Fibroblast of upper back skin (primary cell): ENCODE measurements at regions not wholly inside any gene's neighbourhood (a gene's known extent, or its start where the extent isn't known, plus 50 kb on each side); places are given as distances from the start of the nearest gene placed in this dataset.

Experiments
- DNase-seq: peaks from one replicate; pipeline ENCODE4 v3.0.0-alpha.2; 2013

DNA sequence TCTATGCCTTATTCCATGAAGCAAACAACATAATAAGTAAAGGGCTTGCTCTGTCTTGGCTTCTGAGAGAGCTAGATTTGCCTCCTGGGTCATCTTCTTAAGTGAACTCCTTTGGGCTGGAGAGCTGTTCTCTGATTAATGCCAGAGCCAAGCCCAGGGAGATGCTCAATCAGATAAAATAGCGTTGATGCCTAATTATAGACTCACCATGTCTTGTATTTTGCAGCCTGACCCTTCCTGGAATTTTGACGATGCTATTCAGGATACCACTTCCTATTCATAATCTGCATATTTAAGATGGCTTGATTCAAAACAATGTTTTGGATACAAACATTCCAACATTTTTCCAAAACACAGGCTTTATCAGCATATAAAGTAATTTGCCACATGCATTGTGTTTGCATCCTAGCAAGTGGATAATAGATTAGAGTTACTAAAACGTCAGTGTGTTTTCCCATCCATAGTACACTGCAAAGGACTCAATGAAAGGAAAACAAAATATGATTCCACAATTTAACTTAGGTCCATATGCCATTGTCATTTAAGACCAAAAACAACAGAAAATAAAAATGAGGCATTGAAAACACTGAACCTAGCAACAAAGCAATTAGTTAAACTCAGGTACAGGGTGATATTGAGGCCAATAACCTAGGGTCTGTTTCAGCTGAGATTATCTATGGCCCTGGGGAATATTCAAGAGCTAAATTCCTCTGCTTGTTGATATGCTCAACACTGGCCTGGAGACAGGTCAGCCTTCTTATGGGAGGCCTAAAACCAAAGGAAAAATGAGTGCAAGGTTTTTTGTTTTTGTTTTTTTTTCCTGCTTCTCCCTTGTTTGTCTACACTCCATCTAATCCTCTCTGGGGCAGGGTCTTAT, 184.2 kb upstream of the FOXN3 start:
- DNase-seq: peak; percentile 53

DNA sequence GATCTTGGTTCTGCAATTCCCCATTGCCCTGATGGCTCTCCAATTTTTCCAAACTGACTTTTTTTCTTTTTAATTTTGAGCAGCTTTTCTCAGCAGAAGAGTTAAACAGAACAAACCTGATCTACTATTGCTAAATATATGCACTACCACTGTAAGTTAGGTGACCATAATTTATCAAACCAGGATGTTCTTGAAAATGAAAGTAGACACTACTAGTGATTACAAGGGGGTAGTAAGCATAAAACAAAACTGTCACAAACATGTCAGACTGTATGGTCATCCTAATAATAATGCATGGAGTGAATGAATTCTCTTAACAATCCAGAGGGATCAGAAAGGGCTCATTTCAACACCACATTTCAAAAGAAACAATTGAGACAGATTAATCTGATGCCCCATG, 183.0 kb upstream of the FOXN3 start:
- no peak for DNase-seq

DNA sequence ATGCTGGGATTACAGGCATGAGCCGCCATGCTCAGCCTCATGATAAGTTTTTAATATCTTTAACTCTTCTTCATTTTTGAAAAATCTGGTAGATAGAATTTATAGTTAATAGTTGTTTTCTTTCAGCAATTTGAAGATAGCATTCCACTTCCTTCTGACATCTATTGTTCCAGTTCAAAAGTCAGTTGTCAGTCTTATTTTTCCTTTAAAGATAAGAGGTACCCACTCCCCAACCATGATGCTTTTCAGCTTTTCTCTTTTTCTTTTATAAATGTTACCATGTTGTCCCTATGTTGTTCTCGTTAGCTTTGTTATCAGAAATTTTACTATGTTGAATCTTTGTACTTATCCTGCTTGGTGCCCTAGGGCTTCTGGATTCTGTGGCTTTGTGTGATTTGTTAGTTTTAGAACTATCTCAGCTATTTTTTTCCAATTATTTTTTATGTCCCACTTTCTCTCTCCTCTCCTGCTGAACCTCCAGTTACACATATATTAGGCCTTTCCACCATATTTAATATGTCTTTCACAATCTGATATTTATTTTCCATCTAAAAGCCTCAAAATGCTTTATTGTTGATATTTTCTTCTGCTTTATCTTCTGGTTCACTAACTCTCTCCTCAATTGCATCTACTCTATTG, 181.6 kb upstream of the FOXN3 start:
- DNase-seq: peak; percentile 28

DNA sequence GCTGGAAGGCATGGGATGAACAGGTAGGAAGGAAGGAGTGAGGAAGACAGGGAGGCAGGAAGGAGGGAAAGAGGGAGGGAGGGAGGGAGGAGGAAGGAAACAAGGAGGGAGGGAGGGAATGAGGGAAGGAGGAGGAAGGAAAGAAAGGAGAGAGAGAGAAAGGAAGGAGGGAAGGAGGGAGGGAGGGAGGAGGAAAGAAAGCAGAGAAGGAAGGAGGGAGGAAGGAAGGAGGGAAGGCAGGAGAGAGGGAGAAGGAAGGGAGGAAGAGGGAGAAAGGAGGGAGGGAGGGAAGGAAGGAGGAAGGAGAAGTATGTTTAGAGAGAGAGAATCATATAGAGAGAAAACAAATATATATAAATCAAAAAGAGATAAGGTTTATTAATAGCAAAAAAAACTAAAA, 175.9 kb upstream of the FOXN3 start:
- DNase-seq: no peak

DNA sequence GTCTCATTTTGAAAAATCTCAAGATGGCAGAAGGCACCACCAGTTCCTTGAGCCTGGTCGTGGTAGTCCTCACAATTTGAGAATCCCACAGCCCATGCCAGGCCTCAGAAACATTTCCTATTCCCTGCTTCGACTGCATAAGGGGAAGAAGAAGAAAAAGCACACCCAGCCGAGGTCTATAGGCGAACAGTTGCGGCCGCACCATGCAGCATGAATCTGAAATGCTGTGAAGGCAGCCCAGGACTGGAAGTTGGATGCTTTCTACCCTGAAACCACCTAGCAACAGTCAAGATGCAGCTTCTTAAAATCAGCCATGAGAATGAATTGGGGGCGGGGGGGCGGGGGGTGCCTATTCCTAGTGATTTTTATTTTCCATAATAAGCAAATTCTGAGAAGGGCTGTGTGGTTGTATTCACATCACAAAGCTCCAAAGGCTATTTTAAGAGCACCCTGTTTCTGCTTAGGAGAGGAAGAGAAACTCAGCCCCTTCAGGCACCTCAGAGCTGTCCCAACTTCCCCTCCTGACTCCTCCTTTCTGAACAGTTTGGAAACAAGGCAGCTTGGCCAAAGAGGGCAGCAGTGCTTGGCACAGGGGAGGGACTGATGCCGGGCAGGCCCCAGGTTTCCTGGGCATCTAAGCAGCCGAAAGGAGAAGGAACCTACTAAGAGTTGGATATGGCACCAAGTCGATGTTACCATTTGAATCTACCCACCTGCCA, 172.5 kb upstream of the FOXN3 start:
- no peak for DNase-seq

DNA sequence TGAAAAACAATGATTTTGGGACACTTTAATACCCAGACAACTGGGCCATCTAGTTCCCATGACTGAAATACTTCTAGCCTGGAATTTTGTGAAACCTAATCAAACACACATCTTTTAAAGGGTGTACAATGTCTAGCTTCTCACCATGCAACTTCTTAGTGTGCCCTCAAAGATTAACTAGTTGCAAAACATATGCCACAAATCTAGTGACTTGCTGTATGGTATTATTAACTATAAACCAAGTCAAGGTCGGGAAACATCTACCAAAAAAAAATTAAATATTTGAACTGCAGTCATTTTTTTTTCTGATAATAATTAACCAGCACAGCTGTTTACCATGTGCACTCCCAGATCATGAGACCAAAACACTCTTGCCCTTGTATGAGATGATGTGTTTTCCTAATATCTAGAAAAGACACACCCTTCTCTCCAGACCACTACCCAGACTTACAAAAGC, 171.8 kb upstream of the FOXN3 start:
- no peak for DNase-seq

DNA sequence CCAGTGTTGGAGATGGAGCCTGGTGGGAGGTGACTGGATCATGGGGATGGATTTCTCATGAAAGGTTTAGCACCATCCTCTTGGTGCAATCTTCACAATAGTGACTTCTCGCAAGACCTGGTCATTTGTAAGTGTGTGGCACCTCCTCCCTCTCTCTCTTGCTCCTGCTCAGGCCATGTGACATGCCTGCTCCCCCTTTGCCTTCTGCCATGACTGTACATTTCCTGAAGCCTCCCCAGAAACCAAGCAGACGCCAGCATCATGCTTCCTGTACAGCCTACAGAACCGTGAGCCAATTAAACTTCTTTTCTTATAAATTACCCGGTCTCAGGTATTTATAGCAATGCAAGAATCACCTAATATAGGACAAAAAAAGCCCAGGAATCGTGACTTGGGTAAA, 171.0 kb upstream of the FOXN3 start:
- no peak for DNase-seq

DNA sequence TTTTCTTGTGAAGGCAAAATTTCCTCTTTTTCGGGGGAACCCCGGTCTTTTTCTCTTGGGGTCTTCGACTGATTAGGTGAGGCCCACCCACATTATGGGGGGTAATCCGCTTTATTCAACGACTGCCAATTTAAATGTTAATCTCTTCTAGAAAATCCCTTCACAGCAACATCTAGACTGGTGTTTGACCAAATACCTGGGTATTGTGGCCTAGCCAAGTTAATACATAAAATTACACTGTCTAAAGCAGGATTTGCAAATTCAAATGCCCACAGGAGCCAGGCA, 170.0 kb upstream of the FOXN3 start:
- DNase-seq: no peak

DNA sequence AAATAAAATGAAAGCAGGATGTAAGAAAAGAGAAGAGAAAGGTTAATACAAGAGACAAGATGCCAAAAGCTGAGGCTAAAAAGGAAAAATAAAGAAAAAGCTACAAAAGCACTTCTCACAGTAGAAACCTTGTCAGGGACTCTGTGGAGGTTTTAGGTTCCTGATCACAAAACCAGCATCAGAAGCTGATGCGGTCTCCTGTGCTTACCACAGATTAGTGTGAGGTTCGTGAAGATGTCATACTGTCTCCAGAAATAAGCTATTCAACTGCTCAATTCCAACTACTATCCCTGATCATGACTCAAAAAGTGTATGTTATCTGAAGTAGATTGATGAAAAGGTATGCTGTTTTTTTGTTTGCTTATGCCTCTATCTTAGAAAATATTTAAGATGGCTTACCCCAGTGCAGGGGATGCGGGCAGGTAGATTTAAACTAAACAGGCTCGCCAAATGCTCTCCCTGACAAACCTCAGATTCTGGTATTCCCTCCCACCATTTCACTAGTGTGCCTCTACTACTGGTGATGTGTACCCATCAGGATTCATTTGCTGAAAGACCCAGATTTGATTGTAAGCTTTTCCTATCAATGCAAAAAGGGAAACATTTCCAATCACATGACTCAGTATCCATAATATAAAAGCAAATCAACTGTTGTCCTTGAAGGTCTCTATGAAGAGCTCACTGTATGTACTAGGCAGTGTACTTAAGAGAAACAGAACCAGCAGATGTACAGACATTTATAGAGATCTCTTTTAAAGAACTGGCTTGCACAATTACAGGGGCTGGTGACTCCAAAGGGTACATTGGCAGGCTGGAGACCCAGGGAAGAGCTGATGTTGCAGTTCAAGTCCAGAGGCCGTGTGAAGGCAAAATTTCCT, 169.5 kb upstream of the FOXN3 start:
- no peak for DNase-seq

DNA sequence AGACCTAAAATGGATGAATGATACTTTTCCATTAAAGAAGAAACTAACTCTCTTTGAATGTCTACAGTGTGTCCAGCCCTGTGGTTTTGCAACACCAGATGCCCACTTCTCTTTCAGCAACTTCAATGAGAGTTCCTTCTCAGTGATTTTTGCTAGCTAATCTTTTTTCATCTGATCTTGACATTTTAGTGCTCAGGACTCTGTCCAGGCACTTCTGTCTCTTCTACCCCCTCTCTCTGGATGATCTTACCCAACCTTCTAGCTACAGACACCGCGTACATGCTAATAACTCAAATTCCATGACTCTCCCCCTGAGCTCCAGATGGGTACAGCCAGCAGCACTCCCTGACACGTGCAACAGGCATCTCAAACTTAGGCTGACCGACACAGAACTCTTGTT, 161.1 kb upstream of the FOXN3 start:
- peak; percentile 54 for DNase-seq

DNA sequence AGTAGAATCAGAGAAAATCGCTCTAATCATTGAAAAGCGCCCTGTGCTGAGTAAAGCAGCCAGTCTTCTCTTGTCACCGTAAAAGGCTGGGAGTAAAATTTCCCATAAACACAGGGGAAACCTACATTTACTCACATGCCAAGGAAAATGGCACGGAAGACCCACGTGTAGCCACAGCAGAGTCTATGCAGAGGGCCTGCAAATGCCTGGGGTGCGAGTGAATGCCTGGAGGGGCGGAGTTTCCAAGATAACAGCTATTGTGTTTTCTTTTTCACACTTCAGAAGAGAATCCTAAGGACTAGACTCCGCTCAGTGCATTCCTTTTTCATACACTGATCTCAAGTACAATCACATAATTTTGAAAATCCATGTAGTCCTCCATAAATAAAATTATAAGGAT, 159.9 kb upstream of the FOXN3 start:
- DNase-seq: no peak

DNA sequence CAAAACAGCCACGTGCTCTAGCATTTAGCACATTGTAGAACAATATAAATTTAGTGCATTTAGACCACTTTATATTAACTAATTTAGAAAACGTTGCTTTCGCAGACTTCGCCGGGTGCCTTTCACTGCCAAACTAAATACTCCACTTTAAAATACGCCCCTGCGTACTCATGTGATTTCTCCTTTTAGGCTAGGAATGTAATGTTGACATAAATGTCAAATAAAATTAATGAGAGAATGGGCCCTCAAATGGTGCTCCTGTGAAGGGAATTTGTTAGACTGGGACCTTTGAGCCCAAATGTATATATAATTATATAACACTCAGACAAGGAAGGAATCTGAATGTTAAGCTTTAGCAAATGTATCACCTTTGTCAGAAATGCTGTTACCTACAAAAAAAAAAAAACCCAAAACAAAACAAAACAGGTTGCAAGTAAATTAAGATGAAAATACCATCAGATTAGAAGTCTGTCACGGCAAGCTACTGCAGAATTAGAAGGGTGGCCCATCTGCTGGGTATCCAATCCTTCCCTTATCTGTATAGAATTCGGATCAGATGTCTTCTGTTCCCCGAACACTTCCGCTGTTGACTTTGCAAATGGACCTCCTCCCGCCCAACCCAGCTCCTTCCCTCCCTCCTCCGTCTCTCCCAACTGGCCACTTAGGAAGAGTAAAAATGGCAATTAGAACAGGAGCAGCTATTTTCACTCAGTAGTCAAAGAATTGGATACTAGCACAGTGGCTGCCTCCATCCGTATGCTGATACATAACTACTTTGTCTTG, 159.3 kb upstream of the FOXN3 start:
- no peak for DNase-seq

DNA sequence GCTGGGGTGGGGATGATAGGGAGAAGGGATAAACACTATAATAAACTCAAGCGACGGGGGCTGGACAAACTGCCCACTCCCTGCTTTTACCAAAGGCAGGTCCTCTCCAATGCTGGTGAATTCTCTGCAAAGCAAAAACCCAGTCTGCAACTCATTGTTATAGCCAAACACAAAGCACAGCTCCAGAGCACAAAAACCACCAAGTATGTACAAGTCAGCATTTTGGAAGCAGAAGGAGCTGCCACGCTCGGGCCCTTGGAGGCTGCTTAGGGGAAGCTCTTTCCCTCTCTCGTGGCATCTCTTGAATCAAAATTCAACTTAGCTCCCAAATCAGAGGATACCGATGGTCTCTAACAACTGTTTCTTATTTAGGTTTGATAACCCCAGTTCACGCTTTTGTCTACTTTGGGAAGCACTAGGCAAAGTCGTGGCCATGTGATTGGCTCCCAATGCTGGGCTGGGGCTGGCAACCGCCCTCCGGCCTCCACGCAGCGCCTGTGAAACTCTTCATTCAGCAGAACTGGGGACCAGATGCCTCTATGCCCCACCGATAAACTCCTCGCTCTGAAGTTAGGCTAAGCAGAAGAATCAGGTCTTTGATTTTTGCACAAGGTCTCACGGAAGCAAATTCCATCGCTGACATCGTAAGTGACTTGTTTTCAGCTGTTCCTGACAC, 158.5 kb upstream of the FOXN3 start:
- peak; percentile 18 for DNase-seq

DNA sequence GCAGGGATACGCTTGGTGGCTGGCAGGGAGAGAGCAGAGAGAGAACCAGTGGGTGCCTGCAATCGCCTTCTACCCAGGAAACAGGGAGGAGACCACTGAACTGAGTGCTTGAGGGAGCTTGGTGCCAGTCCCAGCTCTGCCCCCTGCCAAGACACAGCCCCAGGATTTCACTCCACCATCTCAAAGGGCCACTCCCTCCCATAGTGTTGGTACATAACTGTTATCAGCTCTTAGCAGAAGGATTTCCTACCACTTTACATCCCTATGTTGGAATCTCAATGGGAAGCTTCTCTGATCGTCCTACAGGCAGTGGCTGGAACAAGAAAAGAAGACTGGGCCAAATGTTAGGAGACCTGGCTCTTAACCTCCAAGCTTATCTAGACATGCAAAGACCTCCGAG, 157.4 kb upstream of the FOXN3 start:
- no peak for DNase-seq

DNA sequence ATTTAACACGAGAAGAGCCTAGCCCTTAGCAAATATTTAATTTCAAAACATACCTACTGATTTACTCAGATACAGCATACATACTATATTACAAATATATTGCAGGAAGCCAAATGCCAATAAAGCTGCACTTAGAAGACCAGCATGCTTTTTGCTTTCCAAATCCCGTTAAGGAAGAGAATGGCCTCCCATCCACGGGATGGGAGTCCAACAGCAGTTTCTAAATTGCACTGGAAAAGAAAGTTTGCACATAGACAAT, 156.3 kb upstream of the FOXN3 start:
- DNase-seq: no peak

DNA sequence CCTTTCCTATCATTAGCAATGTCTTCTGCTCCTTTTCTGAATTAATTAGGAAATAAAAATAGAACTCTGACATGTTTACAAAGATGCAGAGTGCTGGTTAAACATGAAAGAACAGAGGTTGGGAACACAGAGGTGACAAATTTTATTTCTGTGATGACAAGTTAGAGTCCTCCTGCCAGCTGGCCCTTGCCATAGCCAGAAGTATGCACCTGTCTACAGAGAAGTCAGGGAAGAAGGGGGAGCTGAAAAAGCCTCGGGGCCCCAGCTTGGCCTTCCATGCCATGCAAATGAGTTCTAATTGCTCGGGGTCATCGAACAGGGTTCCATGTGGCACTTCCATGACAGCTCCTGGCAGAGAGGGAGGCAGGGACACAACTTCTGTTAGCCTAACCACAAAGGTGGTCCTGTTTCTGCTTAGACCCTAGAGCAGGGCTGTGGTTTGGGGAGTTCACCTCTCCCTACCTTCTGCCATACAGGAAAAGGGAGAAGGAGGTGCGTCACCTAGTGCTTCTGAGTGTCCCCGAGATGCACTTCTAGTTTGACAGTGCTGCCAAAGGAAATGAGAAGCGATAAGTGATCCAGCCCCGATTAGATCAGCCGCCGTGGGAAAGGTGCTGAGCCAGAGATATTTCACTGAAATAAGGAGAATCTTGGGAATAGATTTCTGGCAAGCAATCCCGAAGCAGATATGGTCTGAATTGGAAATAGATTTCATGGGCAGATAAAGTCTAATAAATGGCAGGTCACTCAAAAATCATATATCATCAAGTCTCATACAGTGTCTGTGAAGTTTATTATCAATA, 155.8 kb upstream of the FOXN3 start:
- DNase-seq: no peak

DNA sequence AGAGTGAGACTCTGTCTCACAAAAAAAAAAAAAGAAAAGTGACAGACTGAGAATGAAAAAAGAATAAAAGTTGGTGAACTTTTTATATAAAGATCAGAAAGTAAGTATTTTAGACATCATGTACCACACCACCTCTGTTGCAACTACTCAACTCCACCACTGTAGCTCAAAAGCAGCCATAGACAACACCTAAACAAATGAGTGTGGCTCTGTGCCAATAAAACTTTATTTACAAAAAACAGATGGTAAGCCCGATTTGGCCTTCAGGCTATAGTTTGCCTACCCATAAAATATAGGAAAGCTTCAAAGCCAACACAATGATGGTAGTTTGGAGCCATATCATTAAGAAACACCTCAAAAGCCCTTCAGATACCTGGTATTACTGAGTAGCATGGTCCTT, 154.5 kb upstream of the FOXN3 start:
- DNase-seq: no peak

DNA sequence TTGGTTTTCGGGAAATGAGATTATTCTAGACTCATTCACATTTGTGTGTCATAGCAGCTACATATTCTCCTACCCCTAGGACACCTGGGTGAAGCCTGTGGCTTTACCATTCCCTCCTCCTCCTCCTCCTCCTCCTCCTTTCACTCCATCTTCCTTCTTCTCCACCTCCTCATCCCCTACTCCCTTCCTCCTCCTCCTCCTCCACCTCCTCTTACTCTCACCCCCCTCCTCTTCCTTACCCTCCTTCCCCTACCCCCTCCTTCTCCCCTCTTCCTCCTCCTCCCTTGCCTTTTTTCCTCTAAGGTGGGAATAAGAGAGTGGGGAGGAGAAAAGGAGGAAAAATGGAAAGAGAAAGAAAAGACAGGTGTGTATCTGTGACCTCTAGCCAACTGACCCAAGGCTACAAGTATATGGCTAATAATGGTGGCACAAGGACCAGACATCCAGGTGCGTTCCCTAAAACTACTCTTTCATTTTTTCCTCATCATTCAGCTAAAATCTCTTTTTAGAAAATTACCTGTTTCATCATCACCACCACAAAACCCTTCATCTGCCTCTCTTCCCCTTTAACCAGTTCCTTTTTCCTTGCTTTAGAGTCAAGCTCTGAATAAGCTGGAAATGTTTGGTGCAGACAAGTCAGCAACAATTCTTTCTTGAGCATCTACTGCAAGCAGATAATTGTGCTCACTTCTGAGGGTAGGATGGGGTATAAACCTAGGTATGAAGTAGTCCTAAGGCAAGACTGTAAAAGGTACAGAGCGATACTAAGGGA, 149.8 kb upstream of the FOXN3 start:
- no peak for DNase-seq

DNA sequence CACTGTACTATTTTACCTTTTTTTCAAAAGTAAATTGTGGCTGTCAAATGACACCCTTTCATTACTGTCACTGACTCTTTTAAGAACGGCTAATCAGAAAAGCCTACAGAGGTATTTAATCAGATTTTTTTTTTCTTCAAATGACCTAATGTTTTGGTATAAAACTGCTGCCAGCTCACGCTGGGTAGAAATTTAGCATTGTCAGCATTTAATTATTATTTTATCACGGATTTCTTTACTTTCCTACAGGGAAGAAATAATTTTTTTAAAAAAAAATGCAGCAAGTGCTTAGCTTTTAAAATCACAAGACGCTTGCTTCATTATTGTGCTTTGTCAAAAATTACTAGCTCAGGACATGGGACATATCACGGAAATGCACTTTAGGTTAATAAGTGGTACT, 149.1 kb upstream of the FOXN3 start:
- DNase-seq: no peak

DNA sequence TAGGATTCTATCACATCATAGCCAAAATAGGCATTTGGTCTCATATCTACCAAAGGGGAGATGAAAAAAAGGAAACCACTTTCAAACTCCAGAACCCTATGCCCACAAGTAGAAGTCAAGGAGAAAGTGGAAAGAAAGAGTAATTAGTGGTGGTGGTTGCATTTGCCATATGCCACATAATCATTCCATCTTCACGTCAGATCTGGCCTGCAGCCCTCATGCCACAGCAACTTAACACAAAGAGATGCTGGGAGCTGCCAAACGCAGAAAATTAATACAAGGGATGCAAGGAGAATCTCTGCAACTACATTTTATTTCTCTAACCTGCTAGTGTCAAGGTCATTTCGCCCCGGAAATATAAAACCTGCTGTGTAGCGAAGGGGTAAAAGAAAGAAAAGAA, 148.6 kb upstream of the FOXN3 start:
- DNase-seq: no peak
